ENCODE measurements at regions not wholly inside any gene's neighbourhood (a gene's known extent, or its start where the extent isn't known, plus 50 kb on each side); places are given as distances from the start of the nearest gene placed in this dataset.

- DNase-seq (no peak), ATAC-seq (no peak)
- H3K4me3 ChIP-seq, result no peak overlapping the region
- no peaks in the 10 kb centered on the region for H3K27me3 ChIP-seq
- no peaks in the 10 kb centered on the region for H3K4me1 ChIP-seq
- H3K27ac ChIP-seq, result no peak overlapping the region
- TF ChIP-seq CTCF (IDR thresholded peaks at IDR 0.05 in 4 of 5, conservative IDR thresholded peaks at IDR 0.05 in 1 of 5), result no peak
- TF ChIP-seq POLR2A (IDR thresholded peaks at IDR 0.05), result no peak
- intact Hi-C loops (cut with DNase I; ENCODE audit: low total_unique reads), result no loop called here
- in situ Hi-C loops (cut with MboI; ENCODE audit: low sequenced_read_pairs in 4 of 4), result no loop called here
- H3K9me3 ChIP-seq, result no peaks in the 10 kb centered on the region
- no peaks in the 10 kb centered on the region for H3K36me3 ChIP-seq
These were observed 183.1 kb upstream of the MXRA5 start for GRCh38 chrX:3529466-3530010.

- no peak overlapping the region for H3K27ac ChIP-seq
- H3K4me3 ChIP-seq, result no peak overlapping the region
- in situ Hi-C loops (cut with MboI; ENCODE audit: low sequenced_read_pairs in 4 of 4), result no loop called here
- TF ChIP-seq POLR2A (IDR thresholded peaks at IDR 0.05) (no peak), CTCF (IDR thresholded peaks at IDR 0.05 in 4 of 5, conservative IDR thresholded peaks at IDR 0.05 in 1 of 5) (no peak)
- H3K4me1 ChIP-seq, result no peaks in the 10 kb centered on the region
- no peak for ATAC-seq
- no peaks in the 10 kb centered on the region for H3K36me3 ChIP-seq
- no peaks in the 10 kb centered on the region for H3K9me3 ChIP-seq
- no peaks in the 10 kb centered on the region for H3K27me3 ChIP-seq
- no peak for DNase-seq
- intact Hi-C loops (cut with DNase I; ENCODE audit: low total_unique reads), result no loop called here
These were observed 181.4 kb upstream of the MXRA5 start for GRCh38 chrX:3527811-3528210.

- Histone ChIP-seq H3K9me3 (no peaks in the 10 kb centered on the region), H3K4me1 (no peaks in the 10 kb centered on the region), H3K36me3 (no peaks in the 10 kb centered on the region), H3K27me3 (no peaks in the 10 kb centered on the region), H3K4me3 (no peak overlapping the region), H3K27ac (no peak overlapping the region)
- ATAC-seq (no peak), DNase-seq (no peak)
- intact Hi-C loops (cut with DNase I; ENCODE audit: low total_unique reads) (no loop called here), in situ Hi-C loops (cut with MboI; ENCODE audit: low sequenced_read_pairs in 4 of 4) (no loop called here)
- TF ChIP-seq POLR2A (IDR thresholded peaks at IDR 0.05), result no peak
- TF ChIP-seq CTCF (IDR thresholded peaks at IDR 0.05 in 4 of 5, conservative IDR thresholded peaks at IDR 0.05 in 1 of 5), result no peak
These were observed 180.7 kb upstream of the MXRA5 start for GRCh38 chrX:3527166-3527565.

- Histone ChIP-seq H3K4me1 (no peaks in the 10 kb centered on the region), H3K4me3 (no peak overlapping the region), H3K27me3 (no peaks in the 10 kb centered on the region), H3K9me3 (no peaks in the 10 kb centered on the region), H3K27ac (no peak overlapping the region), H3K36me3 (no peaks in the 10 kb centered on the region)
- in situ Hi-C loops (cut with MboI; ENCODE audit: low sequenced_read_pairs in 4 of 4), result no loop called here
- no peak for DNase-seq
- ATAC-seq, result no peak
- intact Hi-C loops (cut with DNase I; ENCODE audit: low total_unique reads), result no loop called here
- TF ChIP-seq CTCF (IDR thresholded peaks at IDR 0.05 in 4 of 5, conservative IDR thresholded peaks at IDR 0.05 in 1 of 5), result no peak
- no peak for TF ChIP-seq POLR2A (IDR thresholded peaks at IDR 0.05)
These were observed 180.3 kb upstream of the MXRA5 start for GRCh38 chrX:3526731-3527130.

- DNase-seq, result no peak
- no peak overlapping the region for H3K4me3 ChIP-seq
- intact Hi-C loops (cut with DNase I; ENCODE audit: low total_unique reads), result no loop called here
- no peaks in the 10 kb centered on the region for H3K4me1 ChIP-seq
- in situ Hi-C loops (cut with MboI; ENCODE audit: low sequenced_read_pairs in 4 of 4), result no loop called here
- no peaks in the 10 kb centered on the region for H3K9me3 ChIP-seq
- no peaks in the 10 kb centered on the region for H3K27me3 ChIP-seq
- TF ChIP-seq CTCF (IDR thresholded peaks at IDR 0.05 in 4 of 5, conservative IDR thresholded peaks at IDR 0.05 in 1 of 5), result no peak
- no peak for TF ChIP-seq POLR2A (IDR thresholded peaks at IDR 0.05)
- ATAC-seq, result no peak
- no peaks in the 10 kb centered on the region for H3K36me3 ChIP-seq
- H3K27ac ChIP-seq, result no peak overlapping the region
These were observed 179.6 kb upstream of the MXRA5 start for GRCh38 chrX:3526071-3526470.

All from gastrocnemius medialis (tissue), 4 donors.